ENCODE measurements at regions not wholly inside any gene's neighbourhood (a gene's known extent, or its start where the extent isn't known, plus 50 kb on each side); places are given as distances from the start of the nearest gene placed in this dataset.
"Not testable (repeated sequence)": the region's sequence is repeated elsewhere in the genome, so short reads cannot be mapped to it uniquely, and the experiment has no call there.

DNA sequence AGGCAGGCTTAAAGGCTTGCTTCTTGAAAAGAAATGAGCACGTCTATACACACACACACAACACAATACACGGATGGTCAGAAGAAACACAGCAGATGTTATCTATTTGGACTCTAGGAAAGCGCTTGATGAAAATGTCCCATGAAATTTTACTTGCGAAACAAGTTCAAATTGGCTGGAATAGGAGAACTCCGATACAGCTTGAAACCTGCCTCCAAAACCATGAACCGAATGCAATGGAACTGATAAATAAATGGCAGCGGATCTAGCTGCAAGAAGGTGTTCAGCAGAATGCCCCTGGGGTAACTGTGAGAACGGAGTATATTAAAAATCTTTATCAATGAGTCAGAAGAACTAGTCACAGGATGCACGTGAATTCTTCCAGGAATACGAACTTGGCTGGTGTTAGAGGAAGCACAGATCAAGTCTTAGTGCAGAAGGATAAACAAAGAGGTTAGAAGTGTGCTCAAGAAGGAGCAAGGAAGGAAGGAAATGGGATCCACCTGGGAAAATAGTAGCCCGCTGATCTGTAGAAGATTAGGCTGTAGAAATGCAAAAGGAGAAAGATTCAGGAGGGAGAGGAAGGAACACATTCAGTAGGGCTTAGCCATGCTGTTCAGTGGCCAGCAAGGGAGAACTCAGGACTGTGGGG, 142.0 kb upstream of the PRKCQ start:
- DNase-seq, result peak; percentile 52

DNA sequence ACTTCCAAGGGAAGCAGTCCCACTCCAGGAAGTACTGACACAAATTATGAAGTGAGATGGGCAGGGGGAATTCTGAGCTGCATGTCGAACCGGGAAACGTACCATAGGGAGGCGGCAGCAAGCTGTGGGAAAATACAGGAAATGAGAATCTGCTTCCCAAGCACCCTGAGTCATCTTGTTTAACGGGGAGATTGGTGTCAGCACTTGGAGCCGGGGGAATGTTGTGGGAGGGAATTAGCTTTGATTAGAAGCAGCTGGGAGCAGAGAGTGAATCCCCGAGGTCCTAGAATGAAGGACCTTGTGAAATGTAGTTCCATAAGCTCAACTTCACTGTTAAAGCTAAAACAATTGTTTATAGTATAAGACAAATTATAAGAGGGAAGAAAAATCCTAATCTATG, 141.4 kb upstream of the PRKCQ start:
- DNase-seq, result peak; percentile 49

DNA sequence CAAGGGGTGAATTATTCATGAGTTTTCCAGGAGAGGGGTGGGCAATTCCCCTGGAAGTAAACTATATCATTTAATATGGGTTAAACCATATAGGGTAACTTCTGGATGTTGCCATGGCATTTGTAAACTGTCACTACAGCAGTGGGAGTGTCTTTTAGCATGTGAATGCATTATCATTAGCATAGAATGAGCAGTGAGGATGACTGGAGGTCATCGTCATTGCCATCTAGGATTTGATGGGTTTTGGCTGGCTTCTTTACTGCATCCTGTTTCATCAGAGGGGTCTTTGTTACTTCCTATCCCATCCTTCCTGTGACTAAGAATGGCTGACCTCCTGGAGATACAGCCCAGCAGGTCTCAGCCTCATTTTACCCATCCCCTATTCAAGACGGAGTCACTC, 139.5 kb upstream of the PRKCQ start:
- DNase-seq, result no peak

DNA sequence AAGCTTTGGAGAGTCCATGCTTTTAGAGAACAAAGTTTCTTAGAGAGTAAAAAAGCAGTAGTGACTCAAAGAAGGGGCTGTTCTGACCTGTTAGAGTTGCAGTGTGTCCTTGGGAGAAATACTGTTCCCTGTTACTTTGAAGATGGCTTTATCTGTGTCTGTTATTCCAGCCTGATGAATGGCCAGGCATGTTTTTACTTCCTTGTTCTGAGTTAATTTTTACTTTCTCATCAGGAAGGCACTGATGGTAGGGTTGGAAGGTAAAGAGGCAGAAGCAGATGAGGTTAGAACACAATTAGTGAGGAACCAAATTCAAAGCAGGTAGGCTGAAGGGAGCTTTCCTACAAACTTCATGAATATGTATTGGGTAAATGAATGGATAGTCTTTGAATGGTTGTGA, 138.5 kb upstream of the PRKCQ start:
- DNase-seq, result no peak

DNA sequence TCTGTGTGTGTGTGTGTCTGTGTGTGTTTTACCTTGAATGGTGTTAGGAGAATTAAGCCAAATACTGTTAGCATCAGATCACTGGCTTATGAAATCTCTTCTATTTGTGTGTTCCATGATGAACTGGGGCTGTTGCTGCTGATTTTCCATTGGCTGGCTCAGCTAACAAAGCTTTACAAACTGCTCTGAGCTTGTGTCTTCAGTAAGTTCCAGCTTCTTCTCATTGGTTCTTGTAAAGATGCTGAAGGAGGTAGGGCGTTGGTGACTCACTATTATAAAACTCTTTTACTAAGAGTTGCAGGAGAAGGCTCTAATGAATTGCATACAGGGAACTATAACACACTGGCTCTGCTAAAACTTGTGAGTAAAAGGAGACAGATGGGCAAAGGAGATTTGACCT, 136.4 kb upstream of the PRKCQ start:
- no peak for DNase-seq

DNA sequence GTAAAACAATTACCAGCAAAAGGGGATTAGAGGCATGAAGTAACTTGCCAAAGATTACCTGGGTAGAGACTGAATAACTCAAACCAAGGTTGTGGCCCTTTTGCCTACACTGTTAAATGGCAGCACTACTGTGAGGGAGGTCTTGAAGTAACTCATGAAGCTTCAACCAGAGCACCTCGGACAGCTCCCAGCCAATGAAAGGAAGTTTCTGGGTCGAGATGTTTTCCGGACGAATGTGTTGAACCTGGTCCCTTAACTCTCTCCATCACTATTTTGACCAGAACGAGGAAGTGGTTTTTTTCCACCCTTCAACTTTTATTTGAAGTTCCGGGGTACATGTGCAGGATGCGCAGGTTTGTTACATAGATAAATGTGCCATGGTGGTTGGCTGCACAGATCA, 133.6 kb upstream of the PRKCQ start:
- no peak for DNase-seq

DNA sequence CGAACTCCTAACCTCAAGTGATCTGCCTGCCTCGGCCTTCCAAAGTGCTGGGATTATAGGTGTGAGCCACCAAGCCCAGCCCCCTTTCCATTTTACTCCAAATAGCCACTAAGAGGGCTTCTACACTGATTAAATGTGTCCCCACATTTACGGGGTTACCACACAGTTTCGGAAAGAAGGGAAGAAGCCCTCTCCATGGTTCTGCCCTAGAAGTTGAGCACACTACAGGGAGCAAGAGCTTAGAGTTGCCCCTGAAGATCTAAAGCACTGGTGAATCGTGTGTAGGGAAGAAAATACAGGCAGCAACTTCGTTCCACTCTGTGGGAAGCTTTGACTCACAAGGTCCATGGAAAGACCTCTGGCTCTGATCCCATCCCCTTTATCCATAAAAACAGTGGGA, 133.0 kb upstream of the PRKCQ start:
- no peak for DNase-seq

DNA sequence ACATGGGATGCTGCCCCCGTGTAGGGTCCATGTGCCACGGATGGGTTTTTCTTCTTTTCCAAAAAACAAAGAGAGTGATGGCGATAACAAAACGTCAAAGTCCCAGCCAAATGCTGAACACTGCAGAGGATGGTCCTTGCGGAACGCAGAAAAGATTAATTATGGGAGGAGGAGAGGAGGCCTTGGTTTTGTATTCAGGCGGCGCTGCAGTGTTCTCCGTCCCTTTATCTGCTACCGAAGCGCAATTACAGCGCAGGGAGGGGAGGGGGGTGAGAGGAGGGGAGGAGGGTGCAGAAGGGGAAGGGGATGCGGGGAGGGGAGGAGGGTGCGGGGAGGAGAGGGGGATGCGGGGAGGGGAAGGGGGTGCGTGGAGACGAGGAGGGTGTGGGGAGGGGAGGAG, 131.8 kb upstream of the PRKCQ start:
- no peak for DNase-seq

DNA sequence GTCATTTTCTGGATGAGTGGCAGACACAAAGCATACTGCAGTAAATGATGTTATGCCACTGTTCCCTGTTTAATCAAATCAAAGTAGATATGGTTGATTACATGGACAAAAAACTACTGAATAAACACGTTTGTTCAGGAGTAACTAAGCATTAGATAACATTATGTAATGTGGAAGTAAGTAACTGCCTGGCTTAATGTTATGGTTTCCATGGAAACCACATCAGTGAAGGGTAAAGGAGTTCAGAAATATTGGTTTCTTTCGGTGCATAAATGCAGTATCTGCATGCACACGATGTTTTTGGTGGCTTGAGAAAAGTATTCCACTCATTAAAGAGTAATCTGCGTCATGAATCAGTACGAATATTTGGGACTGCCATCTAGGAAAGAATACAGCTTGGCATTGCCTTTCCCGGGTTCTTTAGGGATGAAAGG, 131.3 kb upstream of the PRKCQ start:
- DNase-seq, result no peak

DNA sequence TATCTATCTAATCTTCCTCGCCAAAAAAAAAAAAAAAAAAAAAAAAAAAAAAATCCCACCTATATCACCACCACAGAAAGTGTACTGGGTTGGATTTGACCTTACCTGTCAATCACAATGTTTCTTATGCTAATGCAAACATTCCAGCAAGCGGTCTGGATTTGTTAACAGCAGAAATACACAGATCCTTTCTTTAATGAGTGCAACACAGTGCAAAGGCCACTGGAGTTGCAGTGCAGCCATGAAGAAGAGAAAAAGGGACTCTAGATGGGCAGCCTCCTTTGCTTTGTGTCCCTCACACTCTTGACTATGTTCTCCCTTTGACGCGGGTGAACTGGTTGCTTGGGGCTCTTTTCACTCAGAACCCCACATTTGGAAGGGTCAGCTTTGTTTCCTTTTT, 127.3 kb upstream of the PRKCQ start:
- DNase-seq, result no peak

DNA sequence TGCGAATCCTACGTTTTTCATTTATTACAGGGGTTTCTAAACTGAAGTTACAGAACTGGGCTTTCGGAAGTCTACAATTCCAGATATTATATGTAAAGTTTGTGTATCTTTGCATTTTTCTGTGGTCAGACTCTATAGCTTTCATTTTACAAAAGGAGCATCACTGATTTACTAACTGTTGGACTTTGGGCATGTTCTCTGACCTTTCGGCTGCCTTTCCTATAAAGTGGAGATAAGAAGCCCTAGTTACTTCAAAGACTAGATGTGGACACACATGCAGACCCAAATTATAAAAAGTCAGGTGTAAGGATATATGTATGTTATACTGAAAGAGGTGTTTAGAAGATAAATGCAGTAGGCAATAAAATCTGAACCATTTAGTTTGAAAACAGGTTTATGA, 126.6 kb upstream of the PRKCQ start:
- no peak for DNase-seq

DNA sequence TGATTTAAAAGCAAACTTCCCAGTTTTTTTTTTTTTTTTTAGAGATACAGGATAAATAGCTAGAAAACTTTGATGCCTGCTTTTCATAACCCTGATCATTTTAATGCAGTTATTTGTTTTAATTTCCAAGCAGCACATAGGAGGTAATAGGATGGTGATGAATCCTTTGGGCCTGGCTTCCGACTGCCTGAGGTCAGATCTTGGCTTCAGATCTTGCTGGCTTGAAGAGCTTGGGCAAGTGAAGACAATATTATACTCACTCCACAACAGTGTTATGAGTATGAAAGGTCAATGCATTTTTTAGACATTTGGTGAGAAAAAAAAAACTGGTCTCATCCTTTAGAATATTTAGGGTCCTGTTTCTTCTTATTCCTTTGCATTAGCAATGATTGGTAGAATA, 124.8 kb upstream of the PRKCQ start:
- DNase-seq, result no peak

DNA sequence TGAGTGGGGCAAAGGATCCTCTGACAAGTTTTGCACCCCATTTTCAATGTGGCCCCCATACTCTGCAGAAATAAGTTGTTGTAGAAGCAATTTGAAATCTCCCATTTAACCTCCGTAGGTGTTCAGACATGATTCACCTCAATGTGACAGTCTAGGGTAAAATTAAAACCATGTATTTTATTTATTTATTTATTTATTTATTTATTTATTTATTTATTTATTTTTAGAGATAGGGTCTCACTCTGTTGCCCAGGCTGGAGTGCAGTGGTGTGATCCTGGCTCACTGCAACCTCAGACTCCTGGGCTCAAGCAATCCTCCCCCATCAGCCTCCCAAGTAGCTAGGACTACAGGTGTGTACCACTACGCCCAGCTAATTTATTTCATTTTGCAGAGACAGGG, 122.8 kb upstream of the PRKCQ start:
- DNase-seq, result not testable (repeated sequence)

DNA sequence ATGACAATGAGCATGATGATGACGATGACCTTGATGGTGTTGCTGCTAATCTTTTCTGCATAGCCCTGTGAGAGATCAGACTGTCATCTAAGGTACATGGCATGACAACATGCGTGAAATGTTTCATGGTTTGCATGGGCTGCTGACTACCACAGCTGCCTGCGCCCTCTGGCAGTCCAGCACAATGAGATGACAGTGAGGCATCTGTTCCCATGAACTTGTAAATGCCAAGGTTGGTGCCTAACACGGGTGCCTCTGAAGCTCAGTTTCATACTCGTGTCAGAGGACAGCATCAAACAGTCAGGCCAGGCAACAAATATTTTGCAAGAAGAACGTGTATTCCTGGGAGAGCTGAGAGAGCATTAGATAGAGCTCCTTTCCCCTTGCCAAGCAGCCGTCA, 122.0 kb upstream of the PRKCQ start:
- no peak for DNase-seq

DNA sequence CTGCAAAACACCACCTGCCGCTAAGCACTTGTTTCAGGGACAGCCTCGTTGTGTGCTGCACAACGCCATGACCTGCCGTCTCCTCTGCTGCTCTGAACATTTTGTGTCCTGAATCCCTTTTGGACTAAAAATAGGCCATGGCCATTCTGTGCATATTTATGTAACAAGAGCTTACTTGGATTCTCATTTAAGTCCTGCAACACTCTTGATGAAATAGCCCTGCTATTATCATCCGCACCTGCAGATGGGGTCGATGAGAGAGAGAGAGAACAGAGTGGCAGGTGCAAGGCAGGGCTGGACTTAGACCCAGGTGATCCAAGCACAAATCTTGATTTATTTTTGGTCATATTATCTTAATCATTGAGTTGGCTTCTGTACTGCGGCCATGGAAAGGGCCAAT, 121.2 kb upstream of the PRKCQ start:
- no peak for DNase-seq

DNA sequence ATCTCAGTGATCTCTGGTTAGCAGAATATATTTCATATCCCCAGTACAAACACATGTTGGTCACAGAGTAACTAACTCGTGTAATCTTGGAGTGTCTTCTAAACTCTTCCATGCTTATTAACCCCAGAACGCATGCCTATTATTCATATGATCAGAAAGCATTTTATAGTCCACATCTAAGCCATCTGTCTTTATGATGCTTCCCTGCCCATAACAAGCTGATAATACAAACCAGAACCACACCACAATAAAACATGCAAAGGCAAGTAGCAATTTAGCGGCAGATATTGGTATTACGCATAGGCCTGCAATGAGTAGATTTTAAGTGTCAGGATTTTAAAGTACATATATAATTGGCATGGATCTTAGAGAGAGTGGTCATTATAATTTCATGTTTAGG, 120.0 kb upstream of the PRKCQ start:
- DNase-seq, result no peak

DNA sequence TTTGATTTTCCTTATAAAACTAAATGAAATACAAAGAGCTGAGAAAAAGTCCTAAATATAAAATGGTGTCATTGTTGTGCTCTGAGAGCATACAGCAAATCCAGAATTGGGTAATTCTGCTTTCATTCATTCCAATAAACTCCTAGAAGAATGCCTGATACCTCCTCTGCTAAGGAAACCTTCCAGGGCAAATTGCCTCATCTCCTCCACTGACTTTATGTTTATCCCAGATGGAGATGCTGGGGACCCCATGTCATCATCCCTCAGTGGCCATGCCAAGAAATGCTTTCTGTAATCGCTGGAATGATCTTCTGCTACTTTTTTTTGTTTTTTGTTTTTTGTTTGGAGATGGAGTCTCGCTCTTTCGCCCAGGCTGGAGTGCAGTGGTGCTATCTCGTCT, 119.3 kb upstream of the PRKCQ start:
- DNase-seq, result no peak

DNA sequence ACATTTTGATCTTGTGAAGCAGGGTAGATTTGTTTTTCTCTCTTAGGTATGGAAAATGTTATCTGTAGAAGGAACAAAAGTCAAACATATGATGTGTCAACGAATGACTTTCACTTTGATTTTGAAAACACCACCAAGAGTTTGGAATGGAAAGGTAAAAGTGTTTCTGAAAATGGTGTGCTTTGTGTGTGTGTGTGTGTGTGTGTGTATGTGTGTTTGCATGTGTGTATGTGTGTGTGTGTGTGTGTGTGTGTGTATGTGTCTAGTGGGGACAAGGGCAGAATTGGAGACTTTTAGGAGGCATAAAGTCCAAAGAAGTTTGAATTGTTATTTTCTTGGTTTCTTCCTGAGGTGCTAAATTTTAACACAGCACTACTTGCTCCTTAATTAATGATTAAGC, 115.4 kb upstream of the PRKCQ start:
- no peak for DNase-seq

DNA sequence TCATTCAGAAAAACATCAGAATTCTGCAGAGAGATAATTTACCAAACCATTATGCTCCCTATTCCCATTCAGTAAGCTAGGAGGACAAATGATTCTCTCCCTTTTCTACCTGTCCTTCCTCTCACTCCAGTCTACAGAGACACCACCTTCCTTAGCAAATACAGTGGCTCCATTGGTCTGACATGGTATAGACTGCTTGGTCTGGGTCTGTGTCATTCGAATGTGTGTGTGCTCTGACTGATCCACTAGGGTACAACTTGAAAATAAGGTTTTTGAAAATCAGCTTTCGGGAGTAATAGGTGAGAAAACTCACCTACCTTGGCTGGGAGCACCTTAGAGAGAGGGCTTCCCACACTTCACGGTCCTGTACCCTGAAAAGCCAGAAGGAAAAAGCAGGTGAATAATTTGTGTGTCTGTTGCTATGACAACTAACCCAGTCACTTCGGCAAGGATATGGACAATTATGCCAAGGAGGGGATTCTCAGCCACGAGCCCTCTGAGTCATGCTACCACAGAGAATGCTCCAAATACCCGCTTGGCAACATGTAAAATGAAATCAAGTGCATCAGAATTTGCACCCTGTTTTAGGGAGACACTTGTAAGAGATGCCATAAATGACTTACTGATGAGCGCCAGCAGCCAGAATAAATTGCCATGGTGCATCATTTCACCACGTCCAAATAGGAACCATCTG, 114.5 kb upstream of the PRKCQ start:
- DNase-seq, result no peak

DNA sequence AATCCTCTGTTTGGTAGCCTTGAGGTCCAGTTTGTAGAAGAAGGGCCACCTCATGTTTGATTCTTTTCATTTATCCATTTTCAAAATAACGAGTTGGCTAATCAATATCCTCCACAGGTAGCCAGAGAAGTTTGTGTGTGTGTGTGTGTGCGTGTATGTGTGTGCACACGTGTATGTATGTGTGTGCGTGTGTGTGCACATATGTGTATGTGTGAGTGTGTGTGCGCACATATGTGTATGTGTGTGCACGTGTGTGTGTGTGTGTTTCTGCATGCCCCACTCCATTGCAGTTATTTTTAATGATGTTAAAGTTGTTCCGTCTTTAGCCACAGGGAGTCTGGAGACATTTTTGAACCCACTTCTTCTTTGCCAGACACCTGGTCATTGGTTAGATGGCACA, 112.8 kb upstream of the PRKCQ start:
- DNase-seq, result no peak

DNA sequence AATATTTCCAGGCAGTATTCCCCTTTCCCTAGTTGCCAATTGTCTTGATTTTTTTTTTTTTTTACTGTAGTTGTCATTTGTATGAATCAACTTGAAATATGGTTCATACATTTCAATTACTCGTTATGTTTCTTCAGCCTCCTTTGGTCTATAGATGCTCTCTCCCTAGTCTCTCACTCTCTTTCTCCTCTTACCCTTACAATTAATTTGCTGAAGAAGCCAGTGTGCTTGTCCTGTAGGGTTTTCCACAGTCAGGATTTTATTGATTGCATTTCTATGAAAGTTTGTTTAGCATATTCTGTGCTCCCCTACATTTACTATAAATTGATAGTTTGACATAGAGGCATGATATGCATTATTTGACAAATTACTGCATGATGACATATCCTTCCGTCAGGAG, 112.0 kb upstream of the PRKCQ start:
- no peak for DNase-seq

DNA sequence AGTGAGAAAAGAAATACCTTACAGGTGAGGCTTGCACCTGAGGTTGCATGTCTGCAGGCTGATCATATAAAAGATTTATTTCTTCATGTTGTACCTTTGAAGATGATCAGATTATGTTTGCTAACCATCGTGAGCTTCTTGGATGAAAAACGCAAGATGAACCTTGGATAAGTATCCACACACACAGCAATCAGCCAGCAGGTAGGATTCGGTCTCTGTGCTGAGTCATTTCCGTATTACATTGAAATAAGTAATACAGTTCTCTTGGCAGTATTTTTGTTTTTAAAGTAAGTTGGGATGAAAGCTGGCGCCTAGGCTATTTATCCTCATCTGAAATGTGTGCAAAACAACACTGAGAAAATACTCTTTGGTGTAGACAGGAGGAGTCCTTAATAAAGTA, 109.0 kb upstream of the PRKCQ start:
- no peak for DNase-seq

DNA sequence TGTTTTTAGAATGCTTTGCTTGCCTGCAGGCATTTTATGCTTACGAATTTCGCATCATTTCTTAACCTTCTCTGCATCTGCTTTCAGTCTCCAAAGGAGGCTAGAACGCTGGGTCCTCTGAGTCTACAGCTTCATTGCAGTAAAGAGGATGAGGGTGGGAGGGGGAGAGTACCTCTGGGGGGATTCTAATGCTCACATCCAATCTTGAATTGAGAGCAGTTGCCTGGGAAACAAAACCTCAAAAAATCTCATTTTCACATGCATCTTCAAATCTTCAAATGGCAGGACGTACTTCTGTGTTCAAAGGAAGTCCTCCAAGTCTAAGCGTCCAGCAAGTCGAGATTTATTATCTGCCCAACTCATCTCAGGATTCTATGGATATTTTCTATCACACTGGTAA, 100.7 kb upstream of the PRKCQ start:
- no peak for DNase-seq

DNA sequence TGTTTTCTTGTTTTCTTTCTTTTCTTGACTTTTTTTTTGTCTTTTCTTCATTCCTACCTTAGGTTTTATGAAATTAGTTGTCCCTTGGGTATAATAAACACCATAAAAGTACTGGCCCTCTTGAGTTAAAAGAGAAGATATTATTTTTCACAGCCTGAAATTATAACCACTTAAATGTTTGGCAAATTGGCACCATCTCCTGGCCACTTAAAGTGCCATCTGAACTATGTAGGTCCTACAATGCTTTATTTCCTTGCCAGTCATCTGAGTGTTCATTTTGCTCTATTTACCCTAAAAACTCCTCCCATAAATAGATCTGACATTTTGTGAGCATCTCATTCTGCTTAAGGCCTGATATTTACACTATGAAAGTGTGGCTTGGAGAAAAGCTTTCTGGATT, 98.9 kb upstream of the PRKCQ start:
- DNase-seq, result no peak
